Neuron (in vitro differentiated cells): ENCODE measurements at regions not wholly inside any gene's neighbourhood (a gene's known extent, or its start where the extent isn't known, plus 50 kb on each side); places are given as distances from the start of the nearest gene placed in this dataset.

Experiments used
- H2AFZ ChIP-seq: one replicate; pipeline ENCODE4 v1.6.1; 2013; ENCODE audit warnings: low read depth, mild to moderate bottlenecking, inconsistent platforms, low read length, moderate library complexity
- H3K27me3 ChIP-seq: one replicate; pipeline ENCODE4 v1.6.1; 2013; ENCODE audit warnings: low read length; ENCODE audit not compliant: insufficient read depth
- H3K36me3 ChIP-seq: one replicate; pipeline ENCODE4 v1.6.1; 2013; ENCODE audit warnings: low read length; ENCODE audit not compliant: insufficient read depth
- H3K4me1 ChIP-seq: one replicate; pipeline ENCODE4 v1.6.1; 2013; ENCODE audit warnings: low read length; ENCODE audit not compliant: insufficient read depth
- H3K4me3 ChIP-seq: 2 replicates; pipeline ENCODE4 v1.5.1; 2013; ENCODE audit warnings: mild to moderate bottlenecking, low read length, moderate library complexity
- H3K9me3 ChIP-seq: one replicate; pipeline ENCODE4 v1.6.1; 2013; ENCODE audit warnings: low read length

- Histone ChIP-seq H3K27me3 (no peaks in the 10 kb centered on the region), H3K4me3 (no peak overlapping the region), H2AFZ (no peak overlapping the region), H3K9me3 (no peaks in the 10 kb centered on the region), H3K4me1 (no peaks in the 10 kb centered on the region), H3K36me3 (no peaks in the 10 kb centered on the region)
These were observed 133.1 kb upstream of the CDH12 start for GRCh38 chr5:22986281-22986680.

GRCh38 chr5:22985446-22985845 lies 132.3 kb upstream of the CDH12 start:
- no peaks in the 10 kb centered on the region for H3K27me3 ChIP-seq
- H3K4me1 ChIP-seq = no peaks in the 10 kb centered on the region
- H2AFZ ChIP-seq = no peak overlapping the region
- no peaks in the 10 kb centered on the region for H3K36me3 ChIP-seq
- H3K9me3 ChIP-seq = no peaks in the 10 kb centered on the region
- no peak overlapping the region for H3K4me3 ChIP-seq

GRCh38 chr5:22970956-22971618 lies 117.9 kb upstream of the CDH12 start:
- no peaks in the 10 kb centered on the region for H3K27me3 ChIP-seq
- H3K4me1 ChIP-seq = no peaks in the 10 kb centered on the region
- H3K4me3 ChIP-seq = no peak overlapping the region
- H3K36me3 ChIP-seq = no peaks in the 10 kb centered on the region
- no peak overlapping the region for H2AFZ ChIP-seq
- no peaks in the 10 kb centered on the region for H3K9me3 ChIP-seq

DNA sequence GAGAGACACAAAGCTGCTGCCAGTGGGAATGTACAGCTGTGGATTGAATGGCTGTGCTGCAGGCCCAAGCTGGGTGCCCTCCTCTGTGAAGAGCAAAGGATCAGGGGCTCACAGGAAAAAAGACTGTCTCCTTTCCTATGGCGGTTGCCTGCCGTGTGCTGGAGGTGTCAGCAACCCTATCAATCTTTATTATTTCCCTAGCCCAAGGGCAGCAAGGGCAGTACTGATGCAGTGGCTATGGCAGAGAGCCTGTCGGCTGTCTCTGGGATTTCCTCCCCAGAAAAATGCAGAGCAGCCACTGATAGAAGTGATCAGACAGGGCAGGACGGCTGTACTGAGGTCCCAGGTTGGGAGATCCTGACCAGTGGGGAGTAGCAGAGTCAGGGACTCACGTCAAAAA lies 117.3 kb upstream of the CDH12 start:
- no peaks in the 10 kb centered on the region for H3K9me3 ChIP-seq
- no peak overlapping the region for H2AFZ ChIP-seq
- no peaks in the 10 kb centered on the region for H3K36me3 ChIP-seq
- no peaks in the 10 kb centered on the region for H3K4me1 ChIP-seq
- H3K27me3 ChIP-seq = no peaks in the 10 kb centered on the region
- H3K4me3 ChIP-seq = no peak overlapping the region

DNA sequence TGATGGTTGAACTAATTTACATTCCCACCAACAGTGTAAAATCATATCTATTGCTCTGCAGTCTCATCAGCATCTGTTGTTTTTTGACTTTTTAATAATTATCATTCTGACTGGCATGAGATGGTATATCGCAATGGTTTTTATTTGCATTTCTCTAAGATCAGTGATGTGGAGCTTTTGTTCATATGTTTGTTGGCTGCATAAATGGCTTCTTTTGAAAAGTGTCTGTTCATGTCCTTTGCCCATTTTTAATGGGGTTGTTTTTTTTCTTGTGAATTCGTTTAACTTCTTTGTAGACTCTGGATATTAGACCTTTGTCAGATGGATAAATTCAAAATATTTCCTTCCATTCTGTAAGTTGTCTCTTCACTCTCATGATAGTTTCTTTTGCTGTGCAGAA lies 115.2 kb upstream of the CDH12 start:
- no peaks in the 10 kb centered on the region for H3K9me3 ChIP-seq
- H3K4me3 ChIP-seq = no peak overlapping the region
- H3K36me3 ChIP-seq = no peaks in the 10 kb centered on the region
- no peaks in the 10 kb centered on the region for H3K4me1 ChIP-seq
- no peaks in the 10 kb centered on the region for H3K27me3 ChIP-seq
- no peak overlapping the region for H2AFZ ChIP-seq

DNA sequence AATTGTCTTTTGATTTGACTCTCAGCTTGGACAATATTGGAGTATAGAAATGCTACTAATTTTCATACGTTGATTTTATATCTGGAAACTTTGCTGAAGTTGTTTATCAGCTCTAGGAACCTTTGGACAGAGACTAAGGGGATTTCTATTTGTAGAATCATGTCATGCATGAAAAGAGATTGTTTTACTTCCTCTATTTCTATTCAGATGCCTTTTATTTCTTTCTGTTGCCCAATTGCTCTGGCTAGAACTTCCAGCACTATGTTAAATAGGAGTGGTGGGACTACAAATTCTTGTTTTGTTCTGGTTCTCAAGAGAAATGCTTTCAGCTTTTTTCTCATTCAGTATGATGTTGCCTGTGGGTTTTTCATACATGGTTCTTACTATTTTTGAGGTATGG lies 112.8 kb upstream of the CDH12 start:
- Histone ChIP-seq H3K4me3 (no peak overlapping the region), H3K4me1 (no peaks in the 10 kb centered on the region), H3K36me3 (no peaks in the 10 kb centered on the region), H3K27me3 (no peaks in the 10 kb centered on the region), H2AFZ (no peak overlapping the region), H3K9me3 (no peaks in the 10 kb centered on the region)

- H3K4me3 ChIP-seq = no peak overlapping the region
- no peak overlapping the region for H2AFZ ChIP-seq
- H3K4me1 ChIP-seq = no peaks in the 10 kb centered on the region
- no peaks in the 10 kb centered on the region for H3K9me3 ChIP-seq
- H3K36me3 ChIP-seq = no peaks in the 10 kb centered on the region
- H3K27me3 ChIP-seq = no peaks in the 10 kb centered on the region
These were observed 111.5 kb upstream of the CDH12 start for GRCh38 chr5:22964632-22965031.

DNA sequence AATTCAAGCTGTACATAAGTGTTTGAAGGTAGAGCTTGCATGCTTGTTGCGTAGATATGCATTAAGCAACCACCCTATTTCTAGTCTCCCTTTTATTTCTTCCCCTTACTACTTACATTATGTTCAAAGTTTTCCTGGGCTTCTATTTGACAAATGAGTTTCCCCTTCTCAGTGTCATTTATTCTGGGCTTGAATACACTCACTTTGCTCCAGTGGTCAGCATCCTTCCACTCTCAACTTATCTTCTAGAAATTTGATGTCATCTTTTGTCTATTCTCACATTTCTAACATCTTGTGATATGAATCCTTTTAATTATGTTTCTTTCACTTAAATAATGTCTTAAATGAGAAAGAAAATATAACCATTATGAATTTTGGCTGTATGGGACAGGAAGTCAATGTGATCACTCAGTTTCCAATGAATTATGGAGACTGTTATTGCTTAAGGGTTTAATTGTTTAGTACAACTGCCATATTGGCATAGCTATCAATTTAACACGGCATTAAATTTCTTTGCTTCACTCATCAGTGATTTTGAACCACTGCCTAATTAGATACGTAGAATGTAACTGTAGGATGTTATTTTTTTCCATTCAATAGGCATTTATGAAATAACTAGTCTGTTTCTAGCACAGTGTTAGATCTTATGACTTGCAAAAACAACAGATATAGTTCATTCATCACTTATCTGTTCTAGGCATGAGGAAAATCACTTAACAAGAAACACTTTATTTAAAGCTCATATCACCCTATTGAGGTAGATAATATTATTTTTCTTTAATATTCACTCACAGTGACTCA lies 105.5 kb upstream of the CDH12 start:
- H3K36me3 ChIP-seq = no peaks in the 10 kb centered on the region
- H3K9me3 ChIP-seq = no peaks in the 10 kb centered on the region
- H3K4me1 ChIP-seq = no peaks in the 10 kb centered on the region
- no peak overlapping the region for H3K4me3 ChIP-seq
- H3K27me3 ChIP-seq = no peaks in the 10 kb centered on the region
- no peak overlapping the region for H2AFZ ChIP-seq

DNA sequence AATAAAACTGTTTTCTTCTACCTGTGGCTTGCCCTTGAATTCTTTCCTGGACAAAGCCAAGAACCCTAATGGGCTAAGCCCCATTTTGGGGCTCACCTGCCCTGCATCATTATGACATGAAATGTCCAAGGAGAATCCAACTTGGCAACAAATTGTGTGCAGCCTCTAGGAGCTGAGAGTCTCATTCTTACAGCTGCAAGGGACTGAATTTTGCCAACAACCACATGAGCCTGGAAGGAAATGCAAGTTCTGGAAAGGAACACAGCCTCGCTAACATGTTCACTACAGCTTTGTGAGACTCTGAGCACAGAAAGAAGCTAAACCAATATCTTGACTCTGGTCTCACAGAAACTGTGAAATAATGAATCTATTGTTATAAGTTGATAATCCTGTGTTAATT lies 94.8 kb upstream of the CDH12 start:
- H3K4me1 ChIP-seq = no peaks in the 10 kb centered on the region
- H3K36me3 ChIP-seq = no peaks in the 10 kb centered on the region
- no peaks in the 10 kb centered on the region for H3K9me3 ChIP-seq
- H3K4me3 ChIP-seq = no peak overlapping the region
- no peaks in the 10 kb centered on the region for H3K27me3 ChIP-seq
- no peak overlapping the region for H2AFZ ChIP-seq

- Histone ChIP-seq H3K36me3 (no peaks in the 10 kb centered on the region), H3K9me3 (no peaks in the 10 kb centered on the region), H2AFZ (no peak overlapping the region), H3K4me1 (no peaks in the 10 kb centered on the region), H3K27me3 (no peaks in the 10 kb centered on the region), H3K4me3 (no peak overlapping the region)
These were observed 85.2 kb upstream of the CDH12 start for GRCh38 chr5:22938362-22938761.

- Histone ChIP-seq H3K36me3 (no peaks in the 10 kb centered on the region), H2AFZ (peak overlapping the region; percentile 44), H3K4me1 (no peaks in the 10 kb centered on the region), H3K9me3 (no peaks in the 10 kb centered on the region), H3K27me3 (no peaks in the 10 kb centered on the region), H3K4me3 (no peak overlapping the region)
These were observed 75.8 kb upstream of the CDH12 start for GRCh38 chr5:22928821-22929482.

- no peaks in the 10 kb centered on the region for H3K9me3 ChIP-seq
- no peaks in the 10 kb centered on the region for H3K27me3 ChIP-seq
These were observed 73.4 kb upstream of the CDH12 start for GRCh38 chr5:22926574-22926973.

DNA sequence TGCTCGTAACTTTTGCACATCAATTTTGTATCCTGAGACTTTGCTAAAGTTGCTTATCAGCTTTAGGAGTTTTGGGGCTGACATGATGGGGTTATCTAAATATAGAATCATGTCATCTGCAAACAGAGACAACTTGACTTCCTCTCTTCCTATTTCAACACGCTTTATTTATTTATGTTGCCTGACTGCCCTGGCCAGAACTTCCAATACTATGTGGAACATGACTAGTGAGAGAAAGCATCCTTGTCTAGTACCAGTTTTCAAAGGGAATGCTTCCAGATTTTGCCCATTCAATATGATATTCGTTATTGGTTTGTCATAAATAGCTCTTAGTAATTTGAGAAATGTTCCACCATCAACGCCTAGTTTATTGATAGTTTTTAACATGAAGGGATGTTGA lies 65.4 kb upstream of the CDH12 start:
- H3K4me1 ChIP-seq = no peaks in the 10 kb centered on the region

More at GRCh38 chr5:22926574-22926973, 73.4 kb upstream of the CDH12 start:
- no peak overlapping the region for H3K4me3 ChIP-seq
- no peaks in the 10 kb centered on the region for H3K36me3 ChIP-seq
- H2AFZ ChIP-seq = no peak overlapping the region
- H3K4me1 ChIP-seq = no peaks in the 10 kb centered on the region

More for the DNA sequence above, 65.4 kb upstream of the CDH12 start:
- no peaks in the 10 kb centered on the region for H3K9me3 ChIP-seq
- H2AFZ ChIP-seq = no peak overlapping the region
- H3K4me3 ChIP-seq = no peak overlapping the region
- no peaks in the 10 kb centered on the region for H3K27me3 ChIP-seq
- H3K36me3 ChIP-seq = no peaks in the 10 kb centered on the region
